ENCODE measurements at regions not wholly inside any gene's neighbourhood (a gene's known extent, or its start where the extent isn't known, plus 50 kb on each side); places are given as distances from the start of the nearest gene placed in this dataset.

DNA sequence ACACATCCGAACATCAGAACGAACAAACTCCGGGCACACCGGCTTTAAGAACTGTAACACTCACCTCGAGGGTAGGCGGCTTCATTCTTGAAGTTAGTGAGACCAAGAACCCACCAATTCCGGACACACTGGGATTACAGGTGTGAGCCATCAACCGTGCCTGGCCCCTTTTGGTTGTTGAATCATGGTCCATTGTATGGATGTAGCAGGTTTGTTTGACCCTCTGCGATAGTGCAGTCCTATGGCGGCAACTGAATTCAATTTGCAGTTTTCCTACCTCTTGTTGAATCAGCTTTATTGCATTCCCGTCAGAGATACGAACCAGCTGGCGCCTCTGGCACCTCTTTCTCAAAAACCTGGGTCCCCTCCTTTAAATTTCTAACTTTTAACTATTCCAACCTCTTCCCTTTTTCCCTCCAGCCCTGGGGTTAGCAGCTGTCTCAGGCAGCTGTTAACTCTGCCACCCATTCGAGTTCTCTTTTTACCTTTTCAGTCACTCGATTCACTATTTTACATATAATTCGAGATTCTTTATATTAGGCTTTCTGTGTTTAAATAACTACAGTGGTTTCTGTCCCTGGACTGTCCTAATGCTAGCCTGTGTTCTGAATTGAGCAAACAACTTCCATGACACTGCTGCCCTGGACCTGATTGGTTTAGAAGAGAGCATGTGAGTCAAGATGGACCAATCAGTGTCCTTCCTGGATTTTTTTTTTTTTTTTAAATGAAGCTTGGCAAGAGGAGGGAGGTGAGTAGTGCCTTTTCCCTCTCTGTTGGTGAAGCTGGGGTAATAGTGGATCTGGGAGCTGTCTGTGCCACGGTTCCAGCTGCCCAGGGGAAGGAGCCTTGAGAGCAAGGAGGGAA is 261.5 kb downstream of the PCNX1 start:
- TF ChIP-seq POLR2A (IDR thresholded peaks at IDR 0.05; ENCODE audit: low read depth, low read length): no peak
- no peak for TF ChIP-seq MYC (IDR thresholded peaks at IDR 0.05; ENCODE audit: low read depth, low read length)
- no peak for TF ChIP-seq FOS (IDR thresholded peaks at IDR 0.05; ENCODE audit: borderline replicate concordance, insufficient read depth, low read length)
